ENCODE measurements at regions not wholly inside any gene's neighbourhood (a gene's known extent, or its start where the extent isn't known, plus 50 kb on each side); places are given as distances from the start of the nearest gene placed in this dataset.
A peak's percentile ranks its signal among the peaks of the same experiment; 100 is the strongest.

GRCh38 chr5:35324679-35325078, 94.4 kb upstream of the PRLR start:
- DNase-seq: peak in 1 of 58 donors; percentile 0

GRCh38 chr5:35324201-35324600, 93.9 kb upstream of the PRLR start:
- no peak for DNase-seq

GRCh38 chr5:35320029-35320428, 89.7 kb upstream of the PRLR start:
- no peak for DNase-seq

- DNase-seq: peak in 7 of 58 donors; percentile 1 to 12 (median 1)
Observed at GRCh38 chr5:35319333-35320002, 89.2 kb upstream of the PRLR start.

GRCh38 chr5:35317586-35317985, 87.3 kb upstream of the PRLR start:
- no peak for DNase-seq

GRCh38 chr5:35316611-35317274, 86.5 kb upstream of the PRLR start:
- no peak for DNase-seq

GRCh38 chr5:35313291-35313690, 83.0 kb upstream of the PRLR start:
- DNase-seq: no peak

- DNase-seq: no peak
Observed at GRCh38 chr5:35312267-35312666, 82.0 kb upstream of the PRLR start.

GRCh38 chr5:35309365-35310130, 79.3 kb upstream of the PRLR start:
- no peak for DNase-seq

GRCh38 chr5:35308421-35308820, 78.1 kb upstream of the PRLR start:
- peak in 24 of 58 donors; percentile 2 to 47 (median 6) for DNase-seq

GRCh38 chr5:35306716-35307365, 76.6 kb upstream of the PRLR start:
- no peak for DNase-seq

GRCh38 chr5:35305336-35306020, 75.2 kb upstream of the PRLR start:
- DNase-seq: no peak

GRCh38 chr5:35304291-35304690, 74.0 kb upstream of the PRLR start:
- no peak for DNase-seq

GRCh38 chr5:35303152-35303551, 72.9 kb upstream of the PRLR start:
- DNase-seq: no peak

- DNase-seq: no peak
Observed at GRCh38 chr5:35302544-35302943, 72.3 kb upstream of the PRLR start.

GRCh38 chr5:35297755-35298154, 67.5 kb upstream of the PRLR start:
- DNase-seq: no peak

- DNase-seq: no peak
Observed at GRCh38 chr5:35294976-35295375, 64.7 kb upstream of the PRLR start.

- DNase-seq: no peak
Observed at GRCh38 chr5:35294017-35294416, 63.7 kb upstream of the PRLR start.

GRCh38 chr5:35285435-35285834, 55.1 kb upstream of the PRLR start:
- DNase-seq: no peak

GRCh38 chr5:35285011-35285410, 54.7 kb upstream of the PRLR start:
- DNase-seq: no peak

GRCh38 chr5:35284364-35284763, 54.1 kb upstream of the PRLR start:
- DNase-seq: no peak

Data from anterior cingulate cortex (tissue), 58 donors.